SK-N-SH (cell line): ENCODE measurements at regions not wholly inside any gene's neighbourhood (a gene's known extent, or its start where the extent isn't known, plus 50 kb on each side); places are given as distances from the start of the nearest gene placed in this dataset.

Source experiments
- CTCF ChIA-PET: fragments of 300-600, 350-600 bp; formaldehyde crosslinking; extraction: SDS; loops from one replicate; lab custom pipeline; 2021; lab: Yijun Ruan, JAX
- POLR2A ChIA-PET: fragments of 350-600 bp; sonication (Branson Sonifier 250); formaldehyde crosslinking; extraction: SDS; loops from one replicate; lab custom pipeline; 2020; ENCODE audit warnings: antibody characterized with exemption, inconsistent platforms; lab: Yijun Ruan, JAX
- DNase-seq: peaks from one replicate; pipeline ENCODE4 v3.0.0; 2012
- H2AFZ ChIP-seq: fragments of 200-600 bp; sonication (generic); 2 replicates; pipeline ENCODE4 v1.8.1; 2016; ENCODE audit warnings: antibody characterized with exemption, mild to moderate bottlenecking, low read depth
- H3F3A ChIP-seq: fragments of 200-600 bp; sonication (generic); replicated peaks from 2 replicates; pipeline ENCODE3; 2016; ENCODE audit warnings: antibody characterized with exemption, mild to moderate bottlenecking; ENCODE audit not compliant: insufficient read depth
- H3K27ac ChIP-seq, 2 experiments: fragments of 200-500 bp in 1 of 2; fragments of 200-600 bp in 1 of 2; sonication (Bioruptor generic) in 1 of 2; sonication (generic), shearing (Covaris generic) in 1 of 2; 2 replicates each; pipeline versions ENCODE4 v1.5.1 to v1.6.1; 2014 to 2016; ENCODE audit warnings: low read depth in 2 of 2, inconsistent platforms in 1 of 2, low read length in 1 of 2, mild to moderate bottlenecking in 1 of 2, mixed read lengths in 1 of 2
- H3K27me3 ChIP-seq: fragments of 200-600 bp; sonication (generic), shearing (Covaris generic); 2 replicates; pipeline ENCODE4 v1.6.1; 2016; ENCODE audit warnings: mixed run types; ENCODE audit not compliant: insufficient read depth
- H3K36me3 ChIP-seq, 2 experiments: fragments of 200-500 bp in 1 of 2; fragments of 200-600 bp in 1 of 2; sonication (Bioruptor generic) in 1 of 2; sonication (generic) in 1 of 2; replicated peaks in 1 of 2; 2 replicates each; pipeline versions ENCODE3 to v1.5.1; 2014 to 2016; ENCODE audit warnings: low read length in 1 of 2, mild to moderate bottlenecking in 1 of 2; ENCODE audit not compliant: insufficient read depth in 2 of 2, control insufficient read depth in 1 of 2
- H3K4me1 ChIP-seq, 2 experiments: fragments of 200-500 bp in 1 of 2; fragments of 200-600 bp in 1 of 2; sonication (Bioruptor generic) in 1 of 2; sonication (generic), shearing (Covaris generic) in 1 of 2; 2 replicates each; pipeline versions ENCODE4 v1.5.1 to v1.6.1; 2014 to 2016; ENCODE audit warnings: low read depth in 1 of 2, low read length in 1 of 2, mixed run types in 1 of 2; ENCODE audit not compliant: insufficient read depth in 2 of 2, control insufficient read depth in 1 of 2
- H3K4me2 ChIP-seq: fragments of 200-600 bp; sonication (generic), shearing (Covaris generic); 2 replicates; pipeline ENCODE4 v1.6.1; 2017; ENCODE audit warnings: mixed run types
- H3K4me3 ChIP-seq, 2 experiments: fragments of 200-500 bp in 1 of 2; fragments of 200-600 bp in 1 of 2; sonication (Bioruptor generic) in 1 of 2; sonication (generic), shearing (Covaris generic) in 1 of 2; 2 replicates each; pipeline versions ENCODE4 v1.5.1 to v1.8.1; 2014 to 2016; ENCODE audit warnings: low read depth in 2 of 2, inconsistent platforms in 1 of 2, low read length in 1 of 2, mild to moderate bottlenecking in 1 of 2, mixed read lengths in 1 of 2, moderate library complexity in 1 of 2
- H3K79me2 ChIP-seq: fragments of 200-600 bp; sonication (generic); 2 replicates; pipeline ENCODE4 v1.8.1; 2017; ENCODE audit warnings: mild to moderate bottlenecking; ENCODE audit not compliant: insufficient read depth
- H3K9ac ChIP-seq: fragments of 200-600 bp; sonication (generic); 2 replicates; pipeline ENCODE4 v1.6.1; 2017; ENCODE audit warnings: mixed run types
- H3K9me2 ChIP-seq: fragments of 200-600 bp; sonication (generic); 2 replicates; pipeline ENCODE4 v1.6.1; 2017; ENCODE audit warnings: mixed run types
- H3K9me3 ChIP-seq: fragments of 200-600 bp; sonication (generic); 2 replicates; pipeline ENCODE4 v1.6.1; 2017; ENCODE audit warnings: mixed run types, mild to moderate bottlenecking, moderate library complexity
- H4K20me1 ChIP-seq: fragments of 200-600 bp; sonication (generic); 2 replicates; pipeline ENCODE4 v1.6.1; 2017; ENCODE audit warnings: mild to moderate bottlenecking, mixed run types; ENCODE audit not compliant: insufficient read depth
- EP300 ChIP-seq, 2 experiments: IDR thresholded peaks; 2 replicates each; pipeline versions ENCODE4 v1.4.0 to v1.6.1; 2012; ENCODE audit warnings: borderline replicate concordance in 1 of 2, low read depth in 1 of 2, low read length in 1 of 2
- EZH2phosphoT487 ChIP-seq: fragments of 200-600 bp; sonication (generic); IDR thresholded peaks from 2 replicates; pipeline ENCODE4 v1.6.1; 2017; ENCODE audit warnings: low read depth, mixed run types, mild to moderate bottlenecking, antibody characterized with exemption, moderate library complexity, borderline replicate concordance
- GABPA ChIP-seq: IDR thresholded peaks from 2 replicates; pipeline ENCODE4 v1.4.0; 2012; ENCODE audit warnings: low read depth, mild to moderate bottlenecking
- GATA2 ChIP-seq: sonication (generic); formaldehyde crosslinking; IDR thresholded peaks from 2 replicates; pipeline ENCODE4 v1.5.0; 2020; ENCODE audit warnings: mild to moderate bottlenecking, missing genetic modification reagents
- MEF2A ChIP-seq: IDR thresholded peaks from 2 replicates; pipeline ENCODE4 v1.4.0; 2012; ENCODE audit warnings: low read depth, borderline replicate concordance
- NFIC ChIP-seq: IDR thresholded peaks from 2 replicates; pipeline ENCODE4 v1.4.0; 2012; ENCODE audit warnings: borderline replicate concordance
- RAD21 ChIP-seq: IDR thresholded peaks from 2 replicates; pipeline ENCODE4 v1.6.1; 2012; ENCODE audit warnings: mild to moderate bottlenecking, low read length
- RCOR1 ChIP-seq: fragments of 150-350 bp; IDR thresholded peaks from 2 replicates; pipeline ENCODE4 v1.6.1; 2017; ENCODE audit warnings: antibody characterized with exemption, low read length
- RFX5 ChIP-seq: IDR thresholded peaks from 2 replicates; pipeline ENCODE4 v1.6.1; 2012; ENCODE audit warnings: mild to moderate bottlenecking, improper control_type of control experiment, low read length
- SIN3A ChIP-seq: IDR thresholded peaks from 2 replicates; pipeline ENCODE4 v1.6.1; 2012; ENCODE audit warnings: low read depth, mild to moderate bottlenecking, low read length, moderate library complexity, borderline replicate concordance
- SMC3 ChIP-seq: IDR thresholded peaks from 2 replicates; pipeline ENCODE4 v1.6.1; 2012; ENCODE audit warnings: low read depth, low read length, improper control_type of control experiment
- TCF12 ChIP-seq: IDR thresholded peaks from 2 replicates; pipeline ENCODE4 v1.4.0; 2012
- TEAD4 ChIP-seq: IDR thresholded peaks from 2 replicates; pipeline ENCODE4 v1.4.0; 2012; ENCODE audit warnings: mild to moderate bottlenecking, borderline replicate concordance; ENCODE audit not compliant: insufficient read depth
- YY1 ChIP-seq: IDR thresholded peaks from 2 replicates; pipeline ENCODE4 v1.4.0; 2012; ENCODE audit warnings: low read depth, mild to moderate bottlenecking
- WGBS: methylation state at CpG from one replicate; pipeline ENCODE4 v1.1.6; 2017; ENCODE audit warnings: low lambda C conversion rate; 5-methylcytosine and 5-hydroxymethylcytosine counted together
- TF ChIP-seq, protein P1 (sequence below): fragments of 200-600 bp; sonication (generic); IDR thresholded peaks from 2 replicates; pipeline ENCODE4 v1.6.1; 2017; ENCODE audit warnings: antibody characterized with exemption, mild to moderate bottlenecking, moderate library complexity
- TF ChIP-seq, protein P2 (sequence below): IDR thresholded peaks from 2 replicates; pipeline ENCODE4; 2012
- TF ChIP-seq, protein P3 (sequence below): fragments of 150-350 bp; IDR thresholded peaks from 2 replicates; pipeline ENCODE4 v1.6.1; 2017; ENCODE audit warnings: antibody characterized with exemption, low read length, low read depth, borderline replicate concordance

DNA sequence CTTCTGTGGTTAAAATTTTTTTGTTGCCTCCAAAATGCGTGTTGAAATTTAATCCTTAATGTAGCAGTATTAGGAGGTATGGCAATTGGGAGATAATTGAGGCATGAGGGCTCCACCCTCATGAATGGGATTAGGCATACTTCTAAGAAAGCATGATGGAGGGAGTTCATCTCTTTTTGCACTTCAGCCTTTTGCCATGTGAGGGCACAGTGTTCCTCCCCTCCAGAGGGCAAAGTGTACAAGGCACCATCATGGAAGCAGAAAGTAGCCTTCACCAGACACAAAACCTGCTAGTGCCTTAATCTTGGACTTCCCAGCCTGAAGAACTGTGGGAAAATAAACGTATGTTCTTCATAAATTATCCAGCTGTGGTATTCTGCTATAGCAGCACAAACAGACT lies 429.5 kb downstream of the ZIC1 start:
- 45% methylated on average over 2 of the region's 2 CpGs for WGBS
- no peaks in the 10 kb centered on the region for H3F3A ChIP-seq
- no peak overlapping the region for H2AFZ ChIP-seq
- no peaks in the 10 kb centered on the region for H3K9me3 ChIP-seq
- H3K79me2 ChIP-seq, result no peaks in the 10 kb centered on the region
- no peak overlapping the region for H3K4me2 ChIP-seq
- H3K4me1 ChIP-seq, result no peaks in the 10 kb centered on the region
- CTCF ChIA-PET, result interaction anchor here (0.7 kb wide), 1 partner anchor 17 kb away, joined by 3 read pairs; no protein-coding TSS in a partner anchor
- H3K9me2 ChIP-seq, result no peaks in the 10 kb centered on the region
- POLR2A ChIA-PET, result no interaction called here
- TF ChIP-seq, protein P1, sequence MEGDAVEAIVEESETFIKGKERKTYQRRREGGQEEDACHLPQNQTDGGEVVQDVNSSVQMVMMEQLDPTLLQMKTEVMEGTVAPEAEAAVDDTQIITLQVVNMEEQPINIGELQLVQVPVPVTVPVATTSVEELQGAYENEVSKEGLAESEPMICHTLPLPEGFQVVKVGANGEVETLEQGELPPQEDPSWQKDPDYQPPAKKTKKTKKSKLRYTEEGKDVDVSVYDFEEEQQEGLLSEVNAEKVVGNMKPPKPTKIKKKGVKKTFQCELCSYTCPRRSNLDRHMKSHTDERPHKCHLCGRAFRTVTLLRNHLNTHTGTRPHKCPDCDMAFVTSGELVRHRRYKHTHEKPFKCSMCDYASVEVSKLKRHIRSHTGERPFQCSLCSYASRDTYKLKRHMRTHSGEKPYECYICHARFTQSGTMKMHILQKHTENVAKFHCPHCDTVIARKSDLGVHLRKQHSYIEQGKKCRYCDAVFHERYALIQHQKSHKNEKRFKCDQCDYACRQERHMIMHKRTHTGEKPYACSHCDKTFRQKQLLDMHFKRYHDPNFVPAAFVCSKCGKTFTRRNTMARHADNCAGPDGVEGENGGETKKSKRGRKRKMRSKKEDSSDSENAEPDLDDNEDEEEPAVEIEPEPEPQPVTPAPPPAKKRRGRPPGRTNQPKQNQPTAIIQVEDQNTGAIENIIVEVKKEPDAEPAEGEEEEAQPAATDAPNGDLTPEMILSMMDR, result peak; percentile 42
- TF ChIP-seq TEAD4, result no peak
- TF ChIP-seq EP300 (IDR thresholded peaks at IDR 0.05; ENCODE audit: borderline replicate concordance in 1 of 2, low read depth in 1 of 2, low read length in 1 of 2), result no peak
- no peak for TF ChIP-seq RCOR1
- TF ChIP-seq RAD21, result peak; percentile 48
- TF ChIP-seq, protein P2, sequence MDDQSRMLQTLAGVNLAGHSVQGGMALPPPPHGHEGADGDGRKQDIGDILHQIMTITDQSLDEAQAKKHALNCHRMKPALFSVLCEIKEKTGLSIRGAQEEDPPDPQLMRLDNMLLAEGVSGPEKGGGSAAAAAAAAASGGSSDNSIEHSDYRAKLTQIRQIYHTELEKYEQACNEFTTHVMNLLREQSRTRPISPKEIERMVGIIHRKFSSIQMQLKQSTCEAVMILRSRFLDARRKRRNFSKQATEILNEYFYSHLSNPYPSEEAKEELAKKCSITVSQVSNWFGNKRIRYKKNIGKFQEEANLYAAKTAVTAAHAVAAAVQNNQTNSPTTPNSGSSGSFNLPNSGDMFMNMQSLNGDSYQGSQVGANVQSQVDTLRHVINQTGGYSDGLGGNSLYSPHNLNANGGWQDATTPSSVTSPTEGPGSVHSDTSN, result no peak
- TF ChIP-seq GATA2, result no peak
- TF ChIP-seq, protein P3, sequence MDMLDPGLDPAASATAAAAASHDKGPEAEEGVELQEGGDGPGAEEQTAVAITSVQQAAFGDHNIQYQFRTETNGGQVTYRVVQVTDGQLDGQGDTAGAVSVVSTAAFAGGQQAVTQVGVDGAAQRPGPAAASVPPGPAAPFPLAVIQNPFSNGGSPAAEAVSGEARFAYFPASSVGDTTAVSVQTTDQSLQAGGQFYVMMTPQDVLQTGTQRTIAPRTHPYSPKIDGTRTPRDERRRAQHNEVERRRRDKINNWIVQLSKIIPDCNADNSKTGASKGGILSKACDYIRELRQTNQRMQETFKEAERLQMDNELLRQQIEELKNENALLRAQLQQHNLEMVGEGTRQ, result no peak
- TF ChIP-seq RFX5, result no peak
- peak; percentile 42 for TF ChIP-seq SMC3
- no peak overlapping the region for H3K4me3 ChIP-seq
- H3K27ac ChIP-seq, result no peak overlapping the region
- no peak for DNase-seq
- no peaks in the 10 kb centered on the region for H4K20me1 ChIP-seq
- H3K27me3 ChIP-seq, result no peaks in the 10 kb centered on the region
- H3K36me3 ChIP-seq, result no peaks in the 10 kb centered on the region
- no peak overlapping the region for H3K9ac ChIP-seq

DNA sequence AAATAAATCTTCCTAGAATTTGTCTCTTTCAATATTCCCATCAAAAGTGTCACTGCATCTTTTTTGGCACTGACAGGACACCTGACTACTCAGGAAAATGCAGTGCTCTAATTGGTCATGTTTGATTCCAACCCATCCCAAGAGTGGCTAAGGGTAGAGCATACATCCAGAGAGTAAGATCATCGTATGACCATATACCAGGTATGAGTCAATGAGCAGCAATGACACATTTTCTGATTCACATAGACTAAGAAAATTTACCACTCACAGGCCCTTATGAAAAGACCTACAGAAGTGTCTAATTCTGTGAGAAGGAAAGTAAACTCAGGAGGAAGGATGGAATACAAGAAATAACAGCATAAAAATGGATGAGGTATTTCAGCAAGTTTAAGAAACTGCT lies 434.2 kb downstream of the ZIC1 start:
- Histone ChIP-seq H4K20me1 (no peaks in the 10 kb centered on the region), H2AFZ (no peak overlapping the region), H3K9me3 (no peaks in the 10 kb centered on the region), H3K36me3 (peaks cover 0 to 5% of the 10 kb centered on the region in 2 experiments), H3F3A (no peaks in the 10 kb centered on the region), H3K27me3 (no peaks in the 10 kb centered on the region), H3K79me2 (no peaks in the 10 kb centered on the region), H3K27ac (no peak overlapping the region), H3K4me2 (no peak overlapping the region), H3K4me1 (no peaks in the 10 kb centered on the region), H3K9me2 (no peaks in the 10 kb centered on the region), H3K9ac (no peak overlapping the region), H3K4me3 (no peak overlapping the region)
- no peak for TF ChIP-seq MEF2A
- no peak for TF ChIP-seq NFIC
- no peak for TF ChIP-seq EZH2phosphoT487
- TF ChIP-seq SMC3, result no peak
- no peak for TF ChIP-seq GABPA
- no peak for TF ChIP-seq RAD21
- TF ChIP-seq SIN3A, result no peak
- TF ChIP-seq YY1, result no peak
- no peak for TF ChIP-seq GATA2
- no peak for TF ChIP-seq TCF12
- ChIA-PET CTCF (no interaction called here), POLR2A (no interaction called here)
- 47% methylated on average over 1 of the region's 1 CpG for WGBS
- DNase-seq, result no peak
